DMS53 treated with DMSO at 0.1 percent for 48 hours (cell line): ENCODE measurements at regions not wholly inside any gene's neighbourhood (a gene's known extent, or its start where the extent isn't known, plus 50 kb on each side); places are given as distances from the start of the nearest gene placed in this dataset.

Source experiments
- DNase-seq: peaks from one replicate; lab custom pipeline; 2025; ENCODE audit not compliant: unreplicated experiment; lab: John Stamatoyannopoulos, UW

GRCh38 chr4:1543561-1543960 is 137.3 kb upstream of the NKX1-1 start:
- DNase-seq = no peak

GRCh38 chr4:1542516-1543320 is 136.5 kb upstream of the NKX1-1 start:
- no peak for DNase-seq

- no peak for DNase-seq
Measured at GRCh38 chr4:1542226-1542490, 135.9 kb upstream of the NKX1-1 start.

GRCh38 chr4:1541449-1542225 is 135.4 kb upstream of the NKX1-1 start:
- DNase-seq = no peak

- no peak for DNase-seq
Measured at GRCh38 chr4:1540601-1541375, 134.5 kb upstream of the NKX1-1 start.

- no peak for DNase-seq
Measured at GRCh38 chr4:1539859-1540600, 133.8 kb upstream of the NKX1-1 start.

GRCh38 chr4:1538941-1539772 is 132.9 kb upstream of the NKX1-1 start:
- no peak for DNase-seq

- DNase-seq = no peak
Measured at GRCh38 chr4:1538096-1538410, 131.8 kb upstream of the NKX1-1 start.

- DNase-seq = no peak
Measured at GRCh38 chr4:1537410-1538095, 131.3 kb upstream of the NKX1-1 start.

GRCh38 chr4:1536579-1537409 is 130.6 kb upstream of the NKX1-1 start:
- no peak for DNase-seq

- DNase-seq = no peak
Measured at GRCh38 chr4:1535926-1536578, 129.8 kb upstream of the NKX1-1 start.

GRCh38 chr4:1534876-1535526 is 128.8 kb upstream of the NKX1-1 start:
- DNase-seq = no peak

GRCh38 chr4:1534095-1534872 is 128.0 kb upstream of the NKX1-1 start:
- DNase-seq = no peak

GRCh38 chr4:1533501-1534064 is 127.3 kb upstream of the NKX1-1 start:
- no peak for DNase-seq

GRCh38 chr4:1532549-1533395 is 126.5 kb upstream of the NKX1-1 start:
- DNase-seq = no peak
